Fibroblast of lung (primary cell): ENCODE measurements at regions not wholly inside any gene's neighbourhood (a gene's known extent, or its start where the extent isn't known, plus 50 kb on each side); places are given as distances from the start of the nearest gene placed in this dataset.

Source experiments
- CTCF ChIP-seq, 2 donors: IDR thresholded peaks in 1 of 2; conservative IDR thresholded peaks in 1 of 2; 1 replicate in 1 of 2; 2 replicates in 1 of 2; pipeline ENCODE4 v1.5.1; 2011 to 2012; ENCODE audit warnings: low read length in 2 of 2, control low read depth in 1 of 2, inconsistent platforms in 1 of 2, low read depth in 1 of 2, mild to moderate bottlenecking in 1 of 2
- EZH2 ChIP-seq: IDR thresholded peaks from 2 replicates; pipeline ENCODE4 v1.5.1; 2012; ENCODE audit warnings: low read length, control low read depth, mild to moderate bottlenecking; ENCODE audit errors: missing control alignments

DNA sequence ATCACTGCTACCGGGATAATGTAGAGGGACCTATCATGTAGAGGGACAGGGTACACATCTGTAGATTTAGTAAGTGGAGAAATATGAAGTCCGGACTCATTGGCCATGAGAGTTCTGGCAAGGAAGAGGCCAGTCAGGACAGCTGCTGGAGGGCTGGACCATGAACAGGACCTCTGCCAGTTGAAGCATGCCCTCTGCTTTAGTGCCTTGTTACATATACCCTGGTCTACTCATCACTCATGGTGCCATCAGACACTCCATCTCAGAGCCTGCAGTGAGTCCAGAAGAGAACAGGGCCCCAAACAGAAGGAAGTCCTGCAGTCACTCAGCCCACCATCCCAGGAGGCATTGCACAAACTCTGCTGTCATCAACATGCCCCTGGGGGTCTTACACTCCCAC is 54.7 kb upstream of the CA12 start:
- TF ChIP-seq CTCF (conservative IDR thresholded peaks at IDR 0.05 in 1 of 2, IDR thresholded peaks at IDR 0.05 in 1 of 2; ENCODE audit: low read depth in 1 of 2, low read length in 2 of 2) (no peak), EZH2 (no peak)
